SK-N-SH (cell line): ENCODE measurements at regions not wholly inside any gene's neighbourhood (a gene's known extent, or its start where the extent isn't known, plus 50 kb on each side); places are given as distances from the start of the nearest gene placed in this dataset.

Source experiments
- CTCF ChIA-PET: fragments of 300-600, 350-600 bp; formaldehyde crosslinking; extraction: SDS; loops from one replicate; lab custom pipeline; 2021; lab: Yijun Ruan, JAX
- POLR2A ChIA-PET: fragments of 350-600 bp; sonication (Branson Sonifier 250); formaldehyde crosslinking; extraction: SDS; loops from one replicate; lab custom pipeline; 2020; ENCODE audit warnings: antibody characterized with exemption, inconsistent platforms; lab: Yijun Ruan, JAX
- DNase-seq: peaks from one replicate; pipeline ENCODE4 v3.0.0; 2012
- H2AFZ ChIP-seq: fragments of 200-600 bp; sonication (generic); 2 replicates; pipeline ENCODE4 v1.8.1; 2016; ENCODE audit warnings: antibody characterized with exemption, mild to moderate bottlenecking, low read depth
- H3F3A ChIP-seq: fragments of 200-600 bp; sonication (generic); replicated peaks from 2 replicates; pipeline ENCODE3; 2016; ENCODE audit warnings: antibody characterized with exemption, mild to moderate bottlenecking; ENCODE audit not compliant: insufficient read depth
- H3K27ac ChIP-seq, 2 experiments: fragments of 200-500 bp in 1 of 2; fragments of 200-600 bp in 1 of 2; sonication (Bioruptor generic) in 1 of 2; sonication (generic), shearing (Covaris generic) in 1 of 2; 2 replicates each; pipeline versions ENCODE4 v1.5.1 to v1.6.1; 2014 to 2016; ENCODE audit warnings: low read depth in 2 of 2, inconsistent platforms in 1 of 2, low read length in 1 of 2, mild to moderate bottlenecking in 1 of 2, mixed read lengths in 1 of 2
- H3K27me3 ChIP-seq: fragments of 200-600 bp; sonication (generic), shearing (Covaris generic); 2 replicates; pipeline ENCODE4 v1.6.1; 2016; ENCODE audit warnings: mixed run types; ENCODE audit not compliant: insufficient read depth
- H3K36me3 ChIP-seq, 2 experiments: fragments of 200-500 bp in 1 of 2; fragments of 200-600 bp in 1 of 2; sonication (Bioruptor generic) in 1 of 2; sonication (generic) in 1 of 2; replicated peaks in 1 of 2; 2 replicates each; pipeline versions ENCODE3 to v1.5.1; 2014 to 2016; ENCODE audit warnings: low read length in 1 of 2, mild to moderate bottlenecking in 1 of 2; ENCODE audit not compliant: insufficient read depth in 2 of 2, control insufficient read depth in 1 of 2
- H3K4me1 ChIP-seq, 2 experiments: fragments of 200-500 bp in 1 of 2; fragments of 200-600 bp in 1 of 2; sonication (Bioruptor generic) in 1 of 2; sonication (generic), shearing (Covaris generic) in 1 of 2; 2 replicates each; pipeline versions ENCODE4 v1.5.1 to v1.6.1; 2014 to 2016; ENCODE audit warnings: low read depth in 1 of 2, low read length in 1 of 2, mixed run types in 1 of 2; ENCODE audit not compliant: insufficient read depth in 2 of 2, control insufficient read depth in 1 of 2
- H3K4me2 ChIP-seq: fragments of 200-600 bp; sonication (generic), shearing (Covaris generic); 2 replicates; pipeline ENCODE4 v1.6.1; 2017; ENCODE audit warnings: mixed run types
- H3K4me3 ChIP-seq, 2 experiments: fragments of 200-500 bp in 1 of 2; fragments of 200-600 bp in 1 of 2; sonication (Bioruptor generic) in 1 of 2; sonication (generic), shearing (Covaris generic) in 1 of 2; 2 replicates each; pipeline versions ENCODE4 v1.5.1 to v1.8.1; 2014 to 2016; ENCODE audit warnings: low read depth in 2 of 2, inconsistent platforms in 1 of 2, low read length in 1 of 2, mild to moderate bottlenecking in 1 of 2, mixed read lengths in 1 of 2, moderate library complexity in 1 of 2
- H3K79me2 ChIP-seq: fragments of 200-600 bp; sonication (generic); 2 replicates; pipeline ENCODE4 v1.8.1; 2017; ENCODE audit warnings: mild to moderate bottlenecking; ENCODE audit not compliant: insufficient read depth
- H3K9ac ChIP-seq: fragments of 200-600 bp; sonication (generic); 2 replicates; pipeline ENCODE4 v1.6.1; 2017; ENCODE audit warnings: mixed run types
- H3K9me2 ChIP-seq: fragments of 200-600 bp; sonication (generic); 2 replicates; pipeline ENCODE4 v1.6.1; 2017; ENCODE audit warnings: mixed run types
- H3K9me3 ChIP-seq: fragments of 200-600 bp; sonication (generic); 2 replicates; pipeline ENCODE4 v1.6.1; 2017; ENCODE audit warnings: mixed run types, mild to moderate bottlenecking, moderate library complexity
- H4K20me1 ChIP-seq: fragments of 200-600 bp; sonication (generic); 2 replicates; pipeline ENCODE4 v1.6.1; 2017; ENCODE audit warnings: mild to moderate bottlenecking, mixed run types; ENCODE audit not compliant: insufficient read depth
- CHD2 ChIP-seq: fragments of 150-350 bp; IDR thresholded peaks from 2 replicates; pipeline ENCODE4 v1.6.1; 2018; ENCODE audit warnings: low read length; ENCODE audit not compliant: partially characterized antibody
- ELF1 ChIP-seq: IDR thresholded peaks from 2 replicates; pipeline ENCODE4 v1.4.0; 2012
- EP300 ChIP-seq, 2 experiments: IDR thresholded peaks; 2 replicates each; pipeline versions ENCODE4 v1.4.0 to v1.6.1; 2012; ENCODE audit warnings: borderline replicate concordance in 1 of 2, low read depth in 1 of 2, low read length in 1 of 2
- FOSL2 ChIP-seq: IDR thresholded peaks from 2 replicates; pipeline ENCODE4 v1.4.0; 2012; ENCODE audit warnings: low read depth, mild to moderate bottlenecking, moderate library complexity, borderline replicate concordance
- FOXJ3 ChIP-seq: sonication (generic); formaldehyde crosslinking; IDR thresholded peaks from 2 replicates; pipeline ENCODE4 v1.5.1; 2020; ENCODE audit warnings: mild to moderate bottlenecking, missing genetic modification reagents
- FOXM1 ChIP-seq: IDR thresholded peaks from 2 replicates; pipeline ENCODE4 v1.4.0; 2012; ENCODE audit warnings: low read depth, mild to moderate bottlenecking
- GABPA ChIP-seq: IDR thresholded peaks from 2 replicates; pipeline ENCODE4 v1.4.0; 2012; ENCODE audit warnings: low read depth, mild to moderate bottlenecking
- MEF2A ChIP-seq: IDR thresholded peaks from 2 replicates; pipeline ENCODE4 v1.4.0; 2012; ENCODE audit warnings: low read depth, borderline replicate concordance
- MXI1 ChIP-seq: IDR thresholded peaks from 2 replicates; pipeline ENCODE4 v1.6.1; 2012; ENCODE audit warnings: mild to moderate bottlenecking, low read depth, low read length, improper control_type of control experiment
- POLR2AphosphoS5 ChIP-seq: IDR thresholded peaks from 2 replicates; pipeline ENCODE4 v1.6.1; 2012; ENCODE audit warnings: low read depth, low read length
- RAD21 ChIP-seq: IDR thresholded peaks from 2 replicates; pipeline ENCODE4 v1.6.1; 2012; ENCODE audit warnings: mild to moderate bottlenecking, low read length
- RCOR1 ChIP-seq: fragments of 150-350 bp; IDR thresholded peaks from 2 replicates; pipeline ENCODE4 v1.6.1; 2017; ENCODE audit warnings: antibody characterized with exemption, low read length
- SMC3 ChIP-seq: IDR thresholded peaks from 2 replicates; pipeline ENCODE4 v1.6.1; 2012; ENCODE audit warnings: low read depth, low read length, improper control_type of control experiment
- TAF1 ChIP-seq: IDR thresholded peaks from 2 replicates; pipeline ENCODE4 v1.6.1; 2012; ENCODE audit warnings: low read depth, mild to moderate bottlenecking, low read length, moderate library complexity, borderline replicate concordance
- TCF12 ChIP-seq: IDR thresholded peaks from 2 replicates; pipeline ENCODE4 v1.4.0; 2012
- YY1 ChIP-seq: IDR thresholded peaks from 2 replicates; pipeline ENCODE4 v1.4.0; 2012; ENCODE audit warnings: low read depth, mild to moderate bottlenecking
- WGBS: methylation state at CpG from one replicate; pipeline ENCODE4 v1.1.6; 2017; ENCODE audit warnings: low lambda C conversion rate; 5-methylcytosine and 5-hydroxymethylcytosine counted together
- TF ChIP-seq, protein P1 (sequence below): IDR thresholded peaks from 2 replicates; pipeline ENCODE4 v1.6.1; 2012; ENCODE audit warnings: mild to moderate bottlenecking, low read depth, low read length, moderate library complexity
- TF ChIP-seq, protein P2 (sequence below): IDR thresholded peaks from 2 replicates; pipeline ENCODE4 v1.4.0; 2012; ENCODE audit warnings: low read depth, borderline replicate concordance
- TF ChIP-seq, protein P3 (sequence below): fragments of 150-350 bp; IDR thresholded peaks from 2 replicates; pipeline ENCODE4 v1.6.1; 2016; ENCODE audit warnings: mild to moderate bottlenecking, low read depth, low read length

DNA sequence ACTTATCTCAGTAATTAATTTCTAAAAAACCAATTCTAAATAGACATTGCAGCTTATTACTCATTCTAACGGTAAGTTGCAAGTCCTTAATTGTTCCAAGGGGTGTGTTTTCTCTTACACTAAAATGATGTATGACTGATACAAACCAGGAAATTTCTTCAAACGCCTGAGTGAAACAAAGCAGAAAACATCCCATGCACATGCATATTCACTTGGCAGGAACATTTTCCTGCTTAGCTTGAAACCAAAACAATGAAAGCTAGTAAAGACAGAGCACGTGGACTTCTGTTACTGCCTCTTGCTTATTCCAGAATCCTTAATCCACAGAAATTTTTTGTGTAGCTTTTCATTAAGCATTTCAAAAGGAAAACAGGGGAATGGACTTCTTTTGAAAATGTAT is 187.7 kb downstream of the MTERF1 start:
- Histone ChIP-seq H3K9me3 (no peaks in the 10 kb centered on the region), H3K27me3 (no peaks in the 10 kb centered on the region), H3K9me2 (no peaks in the 10 kb centered on the region), H3K36me3 (no peaks in the 10 kb centered on the region), H3K79me2 (no peaks in the 10 kb centered on the region), H2AFZ (no peak overlapping the region), H3K27ac (no peak overlapping the region), H3K9ac (no peak overlapping the region), H4K20me1 (no peaks in the 10 kb centered on the region), H3K4me2 (no peak overlapping the region), H3K4me3 (no peak overlapping the region), H3K4me1 (no peaks in the 10 kb centered on the region; a peak in 1 of 4 replicates), H3F3A (no peaks in the 10 kb centered on the region)
- TF ChIP-seq POLR2AphosphoS5 (no peak), RCOR1 (no peak), CHD2 (no peak), MEF2A (no peak), SMC3 (no peak), ELF1 (no peak), GABPA (no peak), RAD21 (no peak), TAF1 (no peak), FOXM1 (no peak), MXI1 (no peak), EP300 (IDR thresholded peaks at IDR 0.05; ENCODE audit: borderline replicate concordance in 1 of 2, low read depth in 1 of 2, low read length in 1 of 2) (no peak)
- TF ChIP-seq, protein P1, sequence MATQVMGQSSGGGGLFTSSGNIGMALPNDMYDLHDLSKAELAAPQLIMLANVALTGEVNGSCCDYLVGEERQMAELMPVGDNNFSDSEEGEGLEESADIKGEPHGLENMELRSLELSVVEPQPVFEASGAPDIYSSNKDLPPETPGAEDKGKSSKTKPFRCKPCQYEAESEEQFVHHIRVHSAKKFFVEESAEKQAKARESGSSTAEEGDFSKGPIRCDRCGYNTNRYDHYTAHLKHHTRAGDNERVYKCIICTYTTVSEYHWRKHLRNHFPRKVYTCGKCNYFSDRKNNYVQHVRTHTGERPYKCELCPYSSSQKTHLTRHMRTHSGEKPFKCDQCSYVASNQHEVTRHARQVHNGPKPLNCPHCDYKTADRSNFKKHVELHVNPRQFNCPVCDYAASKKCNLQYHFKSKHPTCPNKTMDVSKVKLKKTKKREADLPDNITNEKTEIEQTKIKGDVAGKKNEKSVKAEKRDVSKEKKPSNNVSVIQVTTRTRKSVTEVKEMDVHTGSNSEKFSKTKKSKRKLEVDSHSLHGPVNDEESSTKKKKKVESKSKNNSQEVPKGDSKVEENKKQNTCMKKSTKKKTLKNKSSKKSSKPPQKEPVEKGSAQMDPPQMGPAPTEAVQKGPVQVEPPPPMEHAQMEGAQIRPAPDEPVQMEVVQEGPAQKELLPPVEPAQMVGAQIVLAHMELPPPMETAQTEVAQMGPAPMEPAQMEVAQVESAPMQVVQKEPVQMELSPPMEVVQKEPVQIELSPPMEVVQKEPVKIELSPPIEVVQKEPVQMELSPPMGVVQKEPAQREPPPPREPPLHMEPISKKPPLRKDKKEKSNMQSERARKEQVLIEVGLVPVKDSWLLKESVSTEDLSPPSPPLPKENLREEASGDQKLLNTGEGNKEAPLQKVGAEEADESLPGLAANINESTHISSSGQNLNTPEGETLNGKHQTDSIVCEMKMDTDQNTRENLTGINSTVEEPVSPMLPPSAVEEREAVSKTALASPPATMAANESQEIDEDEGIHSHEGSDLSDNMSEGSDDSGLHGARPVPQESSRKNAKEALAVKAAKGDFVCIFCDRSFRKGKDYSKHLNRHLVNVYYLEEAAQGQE: no peak
- 38% methylated on average over 3 of the region's 3 CpGs for WGBS
- no peak for DNase-seq
- POLR2A ChIA-PET: no interaction called here
- CTCF ChIA-PET: interaction anchor here (1.3 kb wide), 1 partner anchor 91 kb away, joined by 3 read pairs; no protein-coding TSS in a partner anchor

DNA sequence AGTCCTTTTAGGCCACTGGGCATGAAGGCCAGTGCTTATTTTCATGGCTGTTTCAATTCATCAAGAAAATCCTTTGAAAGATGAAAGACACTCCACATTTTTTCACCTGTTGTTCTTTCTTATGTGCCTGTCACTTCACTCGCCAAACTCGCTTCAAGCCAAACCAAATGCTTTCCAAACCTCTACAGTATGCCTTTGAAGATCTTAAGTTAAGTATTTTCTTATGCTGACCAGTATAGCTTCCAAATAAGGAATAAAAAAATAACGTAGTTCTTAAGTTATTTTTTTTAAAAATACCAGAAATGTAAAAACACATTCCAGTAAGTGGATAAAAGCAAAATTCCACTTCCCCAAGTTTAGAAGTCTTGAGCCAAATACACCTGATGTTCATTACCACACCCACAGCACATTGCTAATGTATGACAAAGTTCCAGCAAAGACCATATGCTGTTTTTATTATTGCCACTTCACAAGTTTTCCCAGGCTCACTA is 186.1 kb downstream of the MTERF1 start:
- no peak for DNase-seq
- H3K36me3 ChIP-seq: no peaks in the 10 kb centered on the region
- H3K9ac ChIP-seq: no peak overlapping the region
- no peak overlapping the region for H2AFZ ChIP-seq
- H3K27ac ChIP-seq: no peak overlapping the region
- no peak overlapping the region for H3K4me2 ChIP-seq
- WGBS: 60% methylated on average over 3 of the region's 3 CpGs
- no peak for TF ChIP-seq EP300 (IDR thresholded peaks at IDR 0.05; ENCODE audit: borderline replicate concordance in 1 of 2, low read depth in 1 of 2, low read length in 1 of 2)
- no peak for TF ChIP-seq RAD21
- TF ChIP-seq, protein P2, sequence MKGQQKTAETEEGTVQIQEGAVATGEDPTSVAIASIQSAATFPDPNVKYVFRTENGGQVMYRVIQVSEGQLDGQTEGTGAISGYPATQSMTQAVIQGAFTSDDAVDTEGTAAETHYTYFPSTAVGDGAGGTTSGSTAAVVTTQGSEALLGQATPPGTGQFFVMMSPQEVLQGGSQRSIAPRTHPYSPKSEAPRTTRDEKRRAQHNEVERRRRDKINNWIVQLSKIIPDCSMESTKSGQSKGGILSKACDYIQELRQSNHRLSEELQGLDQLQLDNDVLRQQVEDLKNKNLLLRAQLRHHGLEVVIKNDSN: no peak
- TF ChIP-seq RCOR1: no peak
- TF ChIP-seq, protein P3, sequence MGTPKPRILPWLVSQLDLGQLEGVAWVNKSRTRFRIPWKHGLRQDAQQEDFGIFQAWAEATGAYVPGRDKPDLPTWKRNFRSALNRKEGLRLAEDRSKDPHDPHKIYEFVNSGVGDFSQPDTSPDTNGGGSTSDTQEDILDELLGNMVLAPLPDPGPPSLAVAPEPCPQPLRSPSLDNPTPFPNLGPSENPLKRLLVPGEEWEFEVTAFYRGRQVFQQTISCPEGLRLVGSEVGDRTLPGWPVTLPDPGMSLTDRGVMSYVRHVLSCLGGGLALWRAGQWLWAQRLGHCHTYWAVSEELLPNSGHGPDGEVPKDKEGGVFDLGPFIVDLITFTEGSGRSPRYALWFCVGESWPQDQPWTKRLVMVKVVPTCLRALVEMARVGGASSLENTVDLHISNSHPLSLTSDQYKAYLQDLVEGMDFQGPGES: no peak
- TF ChIP-seq FOXJ3: no peak
- TF ChIP-seq TCF12: no peak
- TF ChIP-seq YY1: no peak
- no peak for TF ChIP-seq TAF1
- TF ChIP-seq ELF1: no peak
- no peak for TF ChIP-seq GABPA
- TF ChIP-seq, protein P1: no peak
- TF ChIP-seq FOSL2: no peak
- ChIA-PET POLR2A (no interaction called here), CTCF (no interaction called here)
- no peaks in the 10 kb centered on the region; a peak in 1 of 4 replicates for H3K4me1 ChIP-seq
- no peaks in the 10 kb centered on the region for H3F3A ChIP-seq
- H3K79me2 ChIP-seq: no peaks in the 10 kb centered on the region
- H3K9me2 ChIP-seq: no peaks in the 10 kb centered on the region
- no peak overlapping the region for H3K4me3 ChIP-seq
- no peaks in the 10 kb centered on the region for H3K27me3 ChIP-seq
- H3K9me3 ChIP-seq: no peaks in the 10 kb centered on the region
- no peaks in the 10 kb centered on the region for H4K20me1 ChIP-seq
